Fibroblast of the aortic adventitia (primary cell): ENCODE measurements at regions not wholly inside any gene's neighbourhood (a gene's known extent, or its start where the extent isn't known, plus 50 kb on each side); places are given as distances from the start of the nearest gene placed in this dataset.

ENCODE experiments used
- DNase-seq: peaks from one replicate; pipeline ENCODE4 v3.0.0-alpha.2; 2010; ENCODE audit warnings: low read depth
- H3K4me3 ChIP-seq: 2 replicates; pipeline ENCODE4 v1.5.1; 2011; ENCODE audit warnings: low read depth, mild to moderate bottlenecking, control low read depth, low read length, moderate library complexity
- CTCF ChIP-seq: IDR thresholded peaks from 2 replicates; pipeline ENCODE4 v1.5.1; 2011; ENCODE audit warnings: mild to moderate bottlenecking, low read length, control low read depth, inconsistent platforms; ENCODE audit not compliant: insufficient read depth

DNA sequence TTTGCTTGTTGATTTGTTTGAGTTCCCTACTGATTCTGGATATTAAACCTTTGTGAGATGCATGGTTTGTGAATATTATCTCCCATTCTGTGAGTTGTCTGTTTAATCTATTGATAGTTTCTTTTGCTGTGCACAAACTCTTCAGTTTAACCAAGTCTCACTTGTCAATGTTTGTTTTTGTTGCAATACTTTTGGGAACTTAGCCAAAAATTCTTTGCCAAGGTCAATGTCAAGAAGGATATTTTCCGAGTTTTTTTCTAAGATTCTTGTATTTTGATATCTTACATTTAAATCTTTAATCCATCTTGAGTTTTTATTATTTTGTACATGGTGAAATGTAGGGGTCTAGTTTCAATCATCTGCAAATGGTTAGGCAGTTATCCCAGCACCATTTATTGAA, 1230.7 kb upstream of the NCAM2 start:
- no peak for TF ChIP-seq CTCF
- no peak for DNase-seq

DNA sequence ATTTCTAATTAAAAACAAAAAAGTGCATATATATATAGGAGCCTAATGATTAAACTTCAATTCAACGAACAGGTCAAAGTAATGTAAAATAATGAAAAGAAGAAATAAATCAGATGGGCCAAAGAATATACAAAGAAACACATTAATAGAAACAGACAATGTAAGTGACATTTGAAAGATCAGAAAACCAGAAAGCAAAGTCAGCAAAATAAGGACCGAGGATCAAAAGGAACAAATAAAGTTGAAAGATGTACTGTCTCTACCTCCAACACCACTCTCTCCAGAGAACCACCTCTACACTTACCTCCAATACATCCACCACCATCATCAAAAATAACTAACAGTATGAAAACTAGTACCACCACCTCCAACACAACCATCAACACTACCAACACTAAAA, 1226.3 kb upstream of the NCAM2 start:
- no peak for TF ChIP-seq CTCF
- DNase-seq = no peak
- no peak overlapping the region for H3K4me3 ChIP-seq

More for the DNA sequence above, 1230.7 kb upstream of the NCAM2 start:
- H3K4me3 ChIP-seq = no peak overlapping the region

DNA sequence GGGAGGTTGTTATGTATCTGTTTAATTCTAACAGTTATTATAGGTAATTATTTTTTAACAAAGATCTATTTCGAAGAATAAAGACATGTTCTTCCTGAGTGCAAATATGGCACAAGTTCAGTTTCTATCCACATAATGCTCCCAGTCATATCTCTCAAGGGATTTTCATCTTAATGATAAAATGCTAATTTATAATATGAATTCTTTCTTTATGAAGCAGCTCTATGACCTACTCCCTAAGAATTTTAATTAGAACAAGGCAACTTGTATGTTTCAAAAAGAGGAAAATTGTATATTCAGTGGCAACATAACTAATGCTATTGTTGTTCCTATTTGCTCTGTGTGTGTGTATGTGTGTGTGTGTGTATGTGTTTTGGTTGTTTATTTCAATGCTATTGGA, 1222.1 kb upstream of the NCAM2 start:
- H3K4me3 ChIP-seq = no peak overlapping the region
- no peak for TF ChIP-seq CTCF
- no peak for DNase-seq

- TF ChIP-seq CTCF = no peak
- H3K4me3 ChIP-seq = no peak overlapping the region
- DNase-seq = no peak
These were observed 1216.1 kb upstream of the NCAM2 start for GRCh38 chr21:19781881-19782652.

GRCh38 chr21:19785941-19786340, 1212.3 kb upstream of the NCAM2 start:
- no peak overlapping the region for H3K4me3 ChIP-seq
- TF ChIP-seq CTCF = no peak
- no peak for DNase-seq

GRCh38 chr21:19792004-19792403, 1206.2 kb upstream of the NCAM2 start:
- TF ChIP-seq CTCF = no peak
- DNase-seq = no peak
- H3K4me3 ChIP-seq = no peak overlapping the region

GRCh38 chr21:19807201-19807600, 1191.0 kb upstream of the NCAM2 start:
- no peak for TF ChIP-seq CTCF
- DNase-seq = no peak
- H3K4me3 ChIP-seq = no peak overlapping the region
